Panc1 (cell line): ENCODE measurements at regions not wholly inside any gene's neighbourhood (a gene's known extent, or its start where the extent isn't known, plus 50 kb on each side); places are given as distances from the start of the nearest gene placed in this dataset.

Source experiments
- ATAC-seq: fragments of 200-7000 bp; cut with Tn5 transposase; 2 replicates; pipeline ENCODE4 v1.9.1; 2020; ENCODE audit warnings: mild to moderate bottlenecking, moderate library complexity
- BruUV-seq: library from RNA; stranded (reverse); fragments of 400-500 nt; replicated peaks from 2 replicates; lab custom pipeline; 2021; lab: Mats Ljungman, UMichigan
- CTCF ChIA-PET: fragments of 300-600 bp; sonication (Branson Sonifier 250); formaldehyde crosslinking; loops from one replicate; lab custom pipeline; 2022; ENCODE audit warnings: antibody characterized with exemption; lab: Charles Lee
- POLR2A ChIA-PET: fragments of 300-600 bp; sonication (Branson Sonifier 250); formaldehyde crosslinking; loops from one replicate; lab custom pipeline; 2022; ENCODE audit warnings: antibody characterized with exemption; lab: Charles Lee
- DNase-seq: peaks from one replicate; pipeline ENCODE4 v3.0.0-alpha.2; 2010; ENCODE audit warnings: low read depth, low spot score
- H3K27ac ChIP-seq: 2 replicates; pipeline ENCODE4 v1.5.1; 2011; ENCODE audit warnings: mild to moderate bottlenecking, low read length, inconsistent platforms
- H3K27me3 ChIP-seq: fragments of 200-500 bp; sonication (Bioruptor generic); 2 replicates; pipeline ENCODE4 v1.6.0; 2014; ENCODE audit warnings: low read length, inconsistent platforms; ENCODE audit not compliant: control insufficient read depth, insufficient read depth
- H3K36me3 ChIP-seq: fragments of 200-500 bp; sonication (Bioruptor generic); 2 replicates; pipeline ENCODE4 v1.5.1; 2014; ENCODE audit warnings: inconsistent platforms, mild to moderate bottlenecking, low read length, moderate library complexity; ENCODE audit not compliant: control insufficient read depth, insufficient read depth
- H3K4me1 ChIP-seq: 2 replicates; pipeline ENCODE4 v1.5.1; 2011; ENCODE audit warnings: inconsistent platforms, mild to moderate bottlenecking, low read length, moderate library complexity; ENCODE audit not compliant: control insufficient read depth, insufficient read depth
- H3K4me3 ChIP-seq, 2 experiments: 2 replicates each; pipeline ENCODE4 v1.5.1; 2011 to 2012; ENCODE audit warnings: low read depth in 2 of 2, low read length in 2 of 2, mild to moderate bottlenecking in 2 of 2, inconsistent platforms in 1 of 2, moderate library complexity in 1 of 2
- H3K9me3 ChIP-seq: fragments of 200-500 bp; sonication (Bioruptor generic); 2 replicates; pipeline ENCODE4 v1.5.1; 2014; ENCODE audit warnings: low read depth, mild to moderate bottlenecking, inconsistent platforms, low read length, moderate library complexity; ENCODE audit not compliant: control insufficient read depth, insufficient read depth
- CTCF ChIP-seq: fragments of 450-650 bp; IDR thresholded peaks from 2 replicates; pipeline ENCODE4 v1.5.1; 2017; ENCODE audit warnings: mild to moderate bottlenecking
- POLR2AphosphoS5 ChIP-seq: IDR thresholded peaks from 2 replicates; pipeline ENCODE4 v1.6.1; 2012; ENCODE audit warnings: mild to moderate bottlenecking, low read depth, low read length, moderate library complexity
- REST ChIP-seq, 2 experiments: IDR thresholded peaks; 2 replicates each; pipeline ENCODE4 v1.6.1; 2011 to 2012; ENCODE audit warnings: low read depth in 2 of 2, control low read depth in 1 of 2, low read length in 1 of 2, mild to moderate bottlenecking in 1 of 2, moderate library complexity in 1 of 2; ENCODE audit not compliant: insufficient read depth in 1 of 2
- SIN3A ChIP-seq: IDR thresholded peaks from 2 replicates; pipeline ENCODE4 v1.6.1; 2012; ENCODE audit warnings: low read depth, mild to moderate bottlenecking, low read length, moderate library complexity, borderline replicate concordance; ENCODE audit not compliant: insufficient read depth
- TCF7L2 ChIP-seq: IDR thresholded peaks from 2 replicates; pipeline ENCODE4 v1.6.1; 2011; ENCODE audit warnings: mild to moderate bottlenecking, low read depth, low read length, inconsistent platforms
- in situ Hi-C: cut with HindIII; loops from 2 replicates; pipeline ENCODE4 v1.10.0; 2016; ENCODE audit warnings: low sequenced_read_pairs, low pct_unique_long_range_greater_than_20kb
- intact Hi-C: fragments of 100-400 bp; cut with micrococcal nuclease; formaldehyde crosslinking; loops from one replicate; pipeline ENCODE4 v1.10.0; 2022; ENCODE audit not compliant: unreplicated experiment

GRCh38 chr10:10901906-10902305 lies 115.8 kb upstream of the CELF2 start:
- intact Hi-C loops: no loop called here
- no peaks in the 10 kb centered on the region for H3K27me3 ChIP-seq
- H3K4me1 ChIP-seq: no peaks in the 10 kb centered on the region
- H3K4me3 ChIP-seq: no peak overlapping the region
- CTCF ChIA-PET: no interaction called here
- ATAC-seq: no peak
- POLR2A ChIA-PET: no interaction called here
- no peak for TF ChIP-seq TCF7L2
- TF ChIP-seq SIN3A: no peak
- TF ChIP-seq REST (IDR thresholded peaks at IDR 0.05; ENCODE audit: insufficient read depth in 1 of 2, low read depth in 2 of 2, low read length in 1 of 2): no peak
- TF ChIP-seq CTCF: no peak
- TF ChIP-seq POLR2AphosphoS5: no peak
- no TSS peak for BruUV-seq
- no peaks in the 10 kb centered on the region for H3K36me3 ChIP-seq
- in situ Hi-C loops: no loop called here
- no peaks in the 10 kb centered on the region for H3K9me3 ChIP-seq
- H3K27ac ChIP-seq: no peak overlapping the region
- DNase-seq: no peak

- TF ChIP-seq REST (IDR thresholded peaks at IDR 0.05; ENCODE audit: insufficient read depth in 1 of 2, low read depth in 2 of 2, low read length in 1 of 2) (no peak), POLR2AphosphoS5 (no peak), TCF7L2 (no peak), SIN3A (no peak), CTCF (no peak)
- no peak overlapping the region for H3K4me3 ChIP-seq
- in situ Hi-C loops (no loop called here), intact Hi-C loops (no loop called here)
- ChIA-PET POLR2A (no interaction called here), CTCF (no interaction called here)
- no peaks in the 10 kb centered on the region for H3K27me3 ChIP-seq
- H3K27ac ChIP-seq: no peak overlapping the region
- DNase-seq (no peak), ATAC-seq (no peak)
- no TSS peak for BruUV-seq
- H3K9me3 ChIP-seq: no peaks in the 10 kb centered on the region
- H3K36me3 ChIP-seq: no peaks in the 10 kb centered on the region
- no peaks in the 10 kb centered on the region for H3K4me1 ChIP-seq
Observed at GRCh38 chr10:10902951-10903350, 114.7 kb upstream of the CELF2 start.
